Activated T-helper 2 cell treated with anti-CD3 and anti-CD28 coated beads, Interferon-gamma antibody, Interleukin-2, Interleukin-4, amounts not matched to agents 10 μg/mL and 5 μg/mL and 100 μg/mL, durations not matched to agents 14 hours and 24 hours and 36 hours (primary cell): ENCODE measurements at regions not wholly inside any gene's neighbourhood (a gene's known extent, or its start where the extent isn't known, plus 50 kb on each side); places are given as distances from the start of the nearest gene placed in this dataset.

ENCODE experiments used
- DNase-seq: peaks from one replicate; pipeline ENCODE4 v3.0.0; 2021; ENCODE audit warnings: low spot score
- H3K27ac Mint-ChIP-seq: one replicate; pipeline ENCODE4 v1.8.0; 2021; ENCODE audit warnings: mixed read lengths
- H3K27me3 Mint-ChIP-seq: one replicate; pipeline ENCODE4 v1.8.0; 2021; ENCODE audit warnings: low read depth, mixed read lengths
- H3K36me3 Mint-ChIP-seq: one replicate; pipeline ENCODE4 v1.8.0; 2021; ENCODE audit warnings: low read depth, mixed read lengths
- H3K4me1 Mint-ChIP-seq: one replicate; pipeline ENCODE4 v1.8.0; 2021; ENCODE audit warnings: low read depth, mixed read lengths
- H3K4me3 Mint-ChIP-seq: one replicate; pipeline ENCODE4 v1.8.0; 2021; ENCODE audit warnings: low read depth, mild to moderate bottlenecking, moderate library complexity, mixed read lengths
- H3K9me3 Mint-ChIP-seq: one replicate; pipeline ENCODE4 v1.8.0; 2021; ENCODE audit warnings: mixed read lengths
- intact Hi-C: fragments of 100-400 bp; cut with micrococcal nuclease; formaldehyde crosslinking; loops from one replicate; pipeline ENCODE4 v1.15.1; 2023

DNA sequence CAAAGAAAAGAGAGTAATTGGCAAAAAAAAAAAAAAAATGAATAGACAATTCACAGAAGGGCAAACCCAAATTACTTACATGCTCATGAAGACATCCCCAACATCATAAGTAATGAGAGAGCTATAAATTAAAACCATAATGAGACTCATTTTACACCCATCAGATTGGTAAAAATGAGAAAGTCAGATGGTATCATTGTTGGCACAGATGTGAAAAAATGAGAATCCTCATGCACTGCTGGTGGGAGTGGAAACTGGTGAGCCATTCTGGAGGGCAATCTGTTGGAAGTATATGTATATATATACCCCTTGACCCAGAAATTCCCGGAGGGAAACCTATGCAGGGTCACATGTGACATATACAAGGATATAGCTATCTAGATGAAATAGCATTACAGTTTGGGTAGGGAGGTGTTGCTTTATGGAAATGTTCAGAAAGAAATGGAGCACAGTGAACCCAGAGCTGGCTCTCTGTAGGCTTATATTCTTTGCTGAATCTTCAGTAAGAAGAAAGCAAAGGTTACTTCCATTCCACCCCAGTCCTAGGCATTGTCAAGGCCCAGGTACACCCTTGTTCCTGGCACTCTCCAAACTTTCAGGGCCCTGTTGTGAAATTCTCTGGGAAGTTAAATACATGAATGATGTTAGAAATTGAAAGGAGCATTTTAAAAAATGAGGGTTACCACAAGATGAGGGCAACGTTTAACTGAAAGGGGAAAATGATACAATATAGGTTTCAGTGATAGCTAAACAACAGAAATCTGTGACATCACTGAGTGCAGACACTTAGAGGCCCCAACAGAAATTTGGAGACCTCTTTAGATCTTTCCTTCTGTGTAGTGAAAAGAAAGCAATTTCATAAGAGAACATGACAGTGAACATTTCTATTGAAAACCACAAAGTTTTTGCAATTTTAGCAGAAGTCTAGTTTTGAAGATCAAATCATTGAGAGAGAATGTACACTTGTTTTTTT is 132.7 kb upstream of the TPRG1 start:
- Mint-ChIP-seq H3K27ac (peak overlapping the region; percentile 81), H3K27me3 (no peaks in the 10 kb centered on the region), H3K4me3 (no peak overlapping the region), H3K36me3 (peaks cover 32% of the 10 kb centered on the region), H3K9me3 (peaks cover 33% of the 10 kb centered on the region), H3K4me1 (peaks cover 49% of the 10 kb centered on the region)
- intact Hi-C loops, result loop anchor here (1.0 to 10.0 kb wide), 12 partner anchors 26 to 1298 kb away; no protein-coding TSS in a partner anchor
- DNase-seq, result no peak

DNA sequence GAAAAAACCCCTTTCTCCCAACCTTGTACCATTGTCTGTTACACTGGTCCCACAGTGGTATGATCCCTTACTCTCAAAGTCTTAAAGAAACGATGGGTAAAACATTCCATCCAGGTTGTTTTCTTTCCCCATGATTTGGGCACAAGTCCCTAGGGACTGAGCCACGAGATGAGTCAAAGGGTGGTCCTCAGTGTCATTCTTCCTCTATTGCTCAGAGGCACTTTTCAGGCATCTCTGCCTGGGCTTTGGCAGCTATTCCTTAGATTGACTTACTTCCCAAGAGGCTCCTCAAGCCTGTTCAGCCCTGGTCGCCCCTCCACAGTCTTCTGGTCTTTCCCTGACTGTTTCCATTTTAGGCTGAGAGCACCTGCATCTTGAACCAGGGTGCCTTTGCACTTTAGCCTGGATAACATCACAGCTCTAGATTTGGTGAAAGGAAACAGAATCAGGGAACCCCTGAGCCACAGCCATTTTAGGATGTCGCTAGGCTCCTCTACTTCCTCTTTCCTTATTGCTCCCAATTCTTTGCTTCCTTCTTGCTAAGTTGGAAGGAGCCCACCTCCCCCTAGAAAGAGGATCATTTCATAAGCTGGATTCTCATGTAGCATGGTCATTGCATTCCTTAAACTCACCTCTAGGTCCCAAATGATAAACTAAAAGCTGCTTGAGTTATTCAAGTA is 131.0 kb upstream of the TPRG1 start:
- Mint-ChIP-seq H3K4me3 (no peak overlapping the region), H3K4me1 (peaks cover 51% of the 10 kb centered on the region), H3K27me3 (no peaks in the 10 kb centered on the region), H3K9me3 (peaks cover 19% of the 10 kb centered on the region), H3K27ac (peak overlapping the region; percentile 25), H3K36me3 (peaks cover 24% of the 10 kb centered on the region)
- DNase-seq, result no peak
- intact Hi-C loops, result loop anchor here (1.0 to 10.0 kb wide), 4 partner anchors 10 to 1236 kb away; no protein-coding TSS in a partner anchor

DNA sequence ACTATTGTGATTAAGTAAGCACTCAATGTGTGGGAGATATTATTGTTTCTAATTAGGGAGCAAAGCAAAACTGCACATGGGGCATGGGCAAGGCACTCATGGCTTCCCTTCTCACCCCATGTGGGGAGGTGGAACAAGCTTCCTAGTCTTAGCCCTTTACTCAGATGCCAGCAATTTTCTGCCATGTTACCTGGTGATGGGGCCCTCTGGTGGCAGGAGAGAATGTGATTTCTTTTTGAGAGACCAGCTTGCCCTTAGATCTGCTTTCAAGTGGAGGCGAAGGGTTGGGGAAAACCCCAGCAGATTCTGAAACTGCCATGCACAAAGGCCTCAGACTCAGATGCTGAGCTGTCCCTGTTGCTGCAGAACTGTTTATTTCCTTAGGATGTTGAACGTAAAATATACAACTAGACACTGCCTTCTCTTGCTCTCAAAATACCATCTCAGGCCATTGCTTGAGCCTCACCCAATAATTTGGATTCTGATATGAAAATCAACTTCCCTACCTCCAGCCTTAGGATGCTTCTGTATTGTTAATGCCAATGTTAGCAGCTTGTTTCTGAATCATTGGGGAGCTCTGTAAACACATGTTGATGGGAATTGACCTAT is 130.2 kb upstream of the TPRG1 start:
- intact Hi-C loops, result loop anchor here (1.0 to 10.0 kb wide), 4 partner anchors 9 to 1237 kb away; no protein-coding TSS in a partner anchor
- H3K27me3 Mint-ChIP-seq, result no peaks in the 10 kb centered on the region
- H3K4me1 Mint-ChIP-seq, result peaks cover 51% of the 10 kb centered on the region
- peak overlapping the region; percentile 25 for H3K27ac Mint-ChIP-seq
- DNase-seq, result peak; percentile 76
- H3K9me3 Mint-ChIP-seq, result peaks cover 11% of the 10 kb centered on the region
- peaks cover 16% of the 10 kb centered on the region for H3K36me3 Mint-ChIP-seq
- no peak overlapping the region for H3K4me3 Mint-ChIP-seq

DNA sequence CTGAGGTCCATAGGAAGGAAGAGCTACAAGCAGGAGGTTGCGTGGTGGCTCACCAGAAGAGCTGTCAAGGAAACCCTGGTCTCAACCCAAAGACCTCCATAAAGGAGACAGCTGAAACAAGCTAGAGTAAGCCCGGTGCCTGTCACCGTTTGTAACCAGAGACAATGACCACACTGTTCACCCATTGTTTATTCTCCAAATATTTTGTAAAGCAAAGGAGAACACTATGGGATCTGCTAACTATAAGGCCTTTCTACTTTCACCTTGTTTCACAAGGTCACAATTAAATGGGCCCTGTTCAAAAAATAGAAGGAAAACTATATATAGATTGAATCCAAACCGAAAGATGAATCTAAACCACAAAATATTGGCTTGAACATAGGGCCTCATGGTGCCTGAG is 128.9 kb upstream of the TPRG1 start:
- Mint-ChIP-seq H3K27me3 (peaks cover 2% of the 10 kb centered on the region), H3K36me3 (peaks cover 10% of the 10 kb centered on the region), H3K4me1 (peaks cover 54% of the 10 kb centered on the region), H3K27ac (no peak overlapping the region), H3K4me3 (no peak overlapping the region), H3K9me3 (peaks cover 7% of the 10 kb centered on the region)
- intact Hi-C loops, result loop anchor here (10.0 kb wide), 3 partner anchors 318 to 1238 kb away; no protein-coding TSS in a partner anchor
- DNase-seq, result no peak

DNA sequence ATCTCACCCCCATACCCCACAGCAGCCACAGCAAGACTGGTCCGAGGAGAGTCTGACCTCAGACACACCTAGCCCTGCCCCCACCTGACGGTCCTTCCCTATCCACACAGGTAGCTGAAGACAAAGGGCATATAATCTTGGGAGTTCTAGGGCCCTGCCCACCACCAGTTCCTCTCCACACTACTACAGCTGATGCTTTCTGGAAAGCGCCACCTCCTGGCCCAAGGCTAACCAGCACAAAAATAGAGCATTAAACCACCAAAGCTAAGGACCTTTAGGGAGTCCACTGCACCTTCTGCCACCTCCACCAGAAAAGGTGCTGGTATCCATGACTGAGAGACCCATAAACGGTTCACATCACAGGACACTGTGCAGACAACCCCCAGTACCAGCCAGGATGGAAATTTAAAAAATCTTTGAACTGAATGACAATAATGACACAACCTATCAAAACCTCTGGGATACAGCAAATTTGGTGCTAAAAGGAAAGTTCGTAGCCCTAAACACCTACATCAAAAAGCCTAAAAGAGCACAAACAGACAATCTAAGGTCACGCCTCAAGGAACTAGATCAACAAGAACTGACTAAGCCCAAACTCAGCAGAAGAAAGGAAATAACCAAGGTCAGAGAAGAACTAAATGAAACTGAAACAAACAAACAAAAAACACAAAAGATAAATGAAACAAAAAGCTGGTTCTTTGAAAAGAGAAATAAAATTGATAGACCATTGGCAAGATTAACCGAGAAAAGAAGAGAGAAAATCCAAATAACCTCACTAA is 122.1 kb upstream of the TPRG1 start:
- no peak for DNase-seq
- Mint-ChIP-seq H3K4me3 (peak overlapping the region; percentile 45), H3K4me1 (peaks cover 39% of the 10 kb centered on the region), H3K27ac (peak overlapping the region; percentile 83), H3K36me3 (peaks cover 23% of the 10 kb centered on the region), H3K9me3 (peaks cover 34% of the 10 kb centered on the region), H3K27me3 (peaks cover 2% of the 10 kb centered on the region)
- intact Hi-C loops, result loop anchor here (1.0 to 10.0 kb wide), 4 partner anchors 8 to 1245 kb away; no protein-coding TSS in a partner anchor

DNA sequence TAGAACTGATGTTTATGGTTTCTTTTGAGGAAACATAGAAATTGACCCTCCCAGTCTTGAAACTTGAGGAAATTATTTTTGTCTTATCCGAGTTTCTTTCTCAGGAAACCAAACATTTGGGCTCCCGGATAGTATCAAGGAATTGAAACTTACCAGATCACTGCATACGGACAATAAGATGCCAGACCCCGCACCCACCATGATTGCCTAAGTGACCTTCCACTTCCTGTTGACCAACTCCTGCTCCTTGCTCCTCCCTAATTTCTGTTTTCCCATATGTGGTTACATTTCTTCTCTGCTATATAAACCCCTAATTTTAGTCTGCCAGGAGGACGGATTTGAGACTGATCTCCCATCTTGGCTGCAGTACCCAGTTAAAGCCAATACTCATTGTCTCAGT is 118.4 kb upstream of the TPRG1 start:
- H3K9me3 Mint-ChIP-seq, result peaks cover 34% of the 10 kb centered on the region
- no peak overlapping the region for H3K4me3 Mint-ChIP-seq
- intact Hi-C loops, result no loop called here
- DNase-seq, result no peak
- H3K36me3 Mint-ChIP-seq, result peaks cover 23% of the 10 kb centered on the region
- H3K27me3 Mint-ChIP-seq, result no peaks in the 10 kb centered on the region
- H3K27ac Mint-ChIP-seq, result no peak overlapping the region
- H3K4me1 Mint-ChIP-seq, result peaks cover 36% of the 10 kb centered on the region

DNA sequence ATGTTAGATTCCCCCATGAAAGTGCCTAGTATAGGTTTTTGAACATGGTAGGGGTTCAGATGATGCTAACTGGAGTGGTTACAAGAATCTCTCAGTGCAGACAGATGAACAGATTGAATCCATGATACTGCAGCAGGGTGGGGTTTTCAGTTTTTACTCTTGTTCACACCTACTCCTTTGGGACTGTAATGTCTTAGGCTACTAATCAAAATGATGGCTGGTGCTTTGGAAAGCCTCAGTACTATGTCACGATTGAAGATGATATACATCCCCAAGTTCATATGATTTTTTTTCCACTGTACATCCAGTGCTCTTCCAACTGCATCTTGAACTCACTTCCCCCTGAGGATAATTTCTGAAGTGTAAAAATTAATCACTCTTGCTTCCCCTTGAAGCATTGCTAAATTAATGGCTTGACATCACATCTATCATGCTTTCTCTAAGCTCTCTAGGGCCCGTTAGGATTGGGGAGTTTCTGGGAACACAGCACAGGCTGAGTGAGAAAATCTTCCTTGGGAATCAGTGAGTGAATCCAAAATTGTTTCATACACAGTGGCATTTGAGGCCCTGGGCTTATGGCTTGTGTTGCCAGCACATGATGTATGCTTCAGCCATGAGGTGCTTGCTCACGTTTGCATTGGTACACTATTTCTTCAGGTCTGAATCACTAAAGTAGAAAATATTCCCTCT is 115.0 kb upstream of the TPRG1 start:
- Mint-ChIP-seq H3K27ac (no peak overlapping the region), H3K36me3 (peaks cover 8% of the 10 kb centered on the region), H3K4me1 (peaks cover 14% of the 10 kb centered on the region), H3K27me3 (peaks cover 12% of the 10 kb centered on the region), H3K4me3 (no peak overlapping the region), H3K9me3 (peaks cover 28% of the 10 kb centered on the region)
- intact Hi-C loops, result no loop called here
- no peak for DNase-seq

DNA sequence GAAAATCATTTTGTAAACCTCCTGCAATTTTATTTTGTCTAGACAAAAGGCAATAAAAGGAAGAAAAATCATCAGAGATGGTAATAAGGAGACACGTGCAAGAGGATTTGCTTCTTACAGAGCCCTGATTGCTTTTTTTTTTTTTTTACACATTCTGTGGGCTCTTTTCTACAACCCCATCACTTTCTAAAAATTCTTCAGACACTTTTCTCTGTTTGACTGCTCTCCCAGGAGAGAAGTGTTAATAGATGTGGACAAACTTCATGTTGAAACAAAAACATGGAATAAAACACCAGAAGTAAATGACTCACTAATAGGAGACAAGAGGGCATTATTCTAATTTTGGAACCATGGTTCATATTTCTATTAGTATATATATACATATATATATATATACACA is 114.4 kb upstream of the TPRG1 start:
- peaks cover 12% of the 10 kb centered on the region for H3K4me1 Mint-ChIP-seq
- H3K36me3 Mint-ChIP-seq, result peaks cover 4% of the 10 kb centered on the region
- H3K27me3 Mint-ChIP-seq, result peaks cover 15% of the 10 kb centered on the region
- H3K27ac Mint-ChIP-seq, result no peak overlapping the region
- intact Hi-C loops, result no loop called here
- DNase-seq, result no peak
- H3K4me3 Mint-ChIP-seq, result no peak overlapping the region
- peaks cover 27% of the 10 kb centered on the region for H3K9me3 Mint-ChIP-seq

DNA sequence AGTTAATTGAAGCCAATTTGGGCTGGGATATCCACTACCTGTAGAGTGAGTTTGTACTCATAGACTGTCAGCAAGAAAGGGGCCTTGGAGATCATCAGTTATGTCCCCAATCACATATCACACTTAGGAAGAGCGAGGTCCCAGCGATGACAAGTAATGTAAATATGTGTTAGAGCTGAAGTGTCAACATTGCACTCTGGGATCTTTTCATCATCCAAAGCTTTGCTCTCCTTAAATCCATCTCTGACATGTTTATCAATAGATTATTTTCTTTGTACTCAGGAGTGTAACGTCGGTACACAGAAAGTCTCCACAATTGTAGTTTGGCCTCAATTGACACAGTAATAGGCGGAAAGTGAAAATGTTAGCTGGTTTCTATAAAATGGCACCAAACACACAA is 113.7 kb upstream of the TPRG1 start:
- H3K27ac Mint-ChIP-seq, result no peak overlapping the region
- H3K4me1 Mint-ChIP-seq, result peaks cover 12% of the 10 kb centered on the region
- peaks cover 30% of the 10 kb centered on the region for H3K9me3 Mint-ChIP-seq
- H3K4me3 Mint-ChIP-seq, result no peak overlapping the region
- no peak for DNase-seq
- intact Hi-C loops, result no loop called here
- H3K36me3 Mint-ChIP-seq, result peaks cover 4% of the 10 kb centered on the region
- peaks cover 15% of the 10 kb centered on the region for H3K27me3 Mint-ChIP-seq

DNA sequence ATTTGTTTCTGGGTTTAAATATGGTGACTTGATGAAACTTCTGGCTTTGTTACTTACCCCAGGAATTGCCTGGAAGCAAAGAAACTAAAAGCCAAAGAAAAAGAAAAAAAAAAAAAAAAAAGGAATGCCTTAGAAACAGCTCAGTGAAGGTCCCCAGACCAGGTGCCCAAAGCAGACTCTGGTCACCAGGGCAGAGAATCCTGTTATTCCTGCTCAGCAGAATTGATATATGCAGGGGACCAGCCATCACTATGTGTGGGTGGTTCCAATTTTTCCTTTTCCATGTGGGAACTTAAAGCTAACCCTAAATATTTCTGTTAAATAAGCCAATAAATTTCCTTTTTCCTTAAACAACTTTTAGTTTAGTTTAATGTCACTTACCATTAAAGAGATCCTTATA is 100.8 kb upstream of the TPRG1 start:
- H3K36me3 Mint-ChIP-seq, result no peaks in the 10 kb centered on the region
- peaks cover 17% of the 10 kb centered on the region for H3K9me3 Mint-ChIP-seq
- peaks cover 10% of the 10 kb centered on the region for H3K4me1 Mint-ChIP-seq
- DNase-seq, result no peak
- intact Hi-C loops, result no loop called here
- no peak overlapping the region for H3K4me3 Mint-ChIP-seq
- H3K27me3 Mint-ChIP-seq, result peaks cover 27% of the 10 kb centered on the region
- H3K27ac Mint-ChIP-seq, result no peak overlapping the region

DNA sequence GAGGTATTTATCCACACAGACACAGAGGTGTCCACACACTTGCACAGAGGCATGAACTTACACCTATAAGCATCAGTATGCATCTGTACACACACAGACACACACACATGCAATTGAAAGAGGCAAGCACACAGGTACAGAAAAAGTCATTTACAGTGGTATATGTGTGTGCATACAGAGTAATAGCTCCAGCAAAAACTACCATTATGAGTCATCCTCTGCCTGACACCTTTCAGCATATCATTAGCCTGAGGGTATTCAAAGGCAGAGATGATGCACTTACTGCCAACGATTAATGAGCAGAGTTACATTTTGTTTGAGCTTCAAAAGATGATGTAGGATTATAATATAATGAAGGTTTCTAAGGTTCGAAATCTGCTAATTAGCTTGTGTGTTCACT is 100.3 kb upstream of the TPRG1 start:
- peaks cover 26% of the 10 kb centered on the region for H3K27me3 Mint-ChIP-seq
- H3K4me1 Mint-ChIP-seq, result peaks cover 10% of the 10 kb centered on the region
- no peak overlapping the region for H3K4me3 Mint-ChIP-seq
- H3K36me3 Mint-ChIP-seq, result no peaks in the 10 kb centered on the region
- peaks cover 14% of the 10 kb centered on the region for H3K9me3 Mint-ChIP-seq
- H3K27ac Mint-ChIP-seq, result no peak overlapping the region
- intact Hi-C loops, result no loop called here
- no peak for DNase-seq
